HG03159 (cell line): ENCODE measurements at regions not wholly inside any gene's neighbourhood (a gene's known extent, or its start where the extent isn't known, plus 50 kb on each side); places are given as distances from the start of the nearest gene placed in this dataset.
"Not testable (repeated sequence)": the region's sequence is repeated elsewhere in the genome, so short reads cannot be mapped to it uniquely, and the experiment has no call there.

Source experiments
- ATAC-seq: cut with Tn5 transposase; IDR thresholded peaks from one replicate; pipeline ENCODE4 v1.9.1; 2021; ENCODE audit warnings: mild to moderate bottlenecking, moderate library complexity; ENCODE audit not compliant: unreplicated experiment

DNA sequence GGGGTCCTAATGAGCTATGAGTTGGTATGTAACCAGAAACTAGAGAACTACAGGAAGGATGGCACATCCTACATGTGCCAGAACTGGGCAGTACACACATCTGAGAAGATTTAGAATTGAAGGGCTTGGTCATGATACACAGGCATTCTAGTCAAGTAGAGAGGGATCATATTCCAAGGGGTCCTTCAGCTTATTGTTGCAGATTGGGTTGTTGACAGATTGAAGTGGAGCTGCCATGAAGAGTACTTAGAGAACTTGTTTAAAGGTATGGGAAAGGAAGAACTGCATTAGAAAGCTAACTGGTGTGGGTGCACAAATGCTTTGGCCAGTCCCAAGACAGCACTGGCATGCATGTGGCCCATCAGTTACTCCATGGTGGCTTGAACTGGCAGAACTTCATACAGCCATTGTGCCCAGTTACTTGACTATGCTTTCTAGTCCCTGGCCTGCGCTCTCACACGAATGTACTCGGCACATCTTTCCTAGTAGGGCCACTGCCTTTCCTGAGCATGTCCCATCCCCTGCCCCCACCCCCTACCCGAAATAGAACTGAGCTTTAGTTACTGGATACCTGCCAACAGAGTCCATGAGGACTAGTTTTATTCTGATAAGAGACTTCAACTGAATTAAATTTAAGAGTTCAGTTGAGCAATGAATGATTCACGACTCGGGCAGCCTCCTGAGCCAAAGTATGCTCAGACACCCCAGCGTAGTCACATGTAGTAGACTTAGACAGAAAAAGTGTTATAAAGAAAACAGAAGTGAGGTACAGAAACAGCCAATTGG, 64.0 kb downstream of the CCNG2 start:
- ATAC-seq: no peak

DNA sequence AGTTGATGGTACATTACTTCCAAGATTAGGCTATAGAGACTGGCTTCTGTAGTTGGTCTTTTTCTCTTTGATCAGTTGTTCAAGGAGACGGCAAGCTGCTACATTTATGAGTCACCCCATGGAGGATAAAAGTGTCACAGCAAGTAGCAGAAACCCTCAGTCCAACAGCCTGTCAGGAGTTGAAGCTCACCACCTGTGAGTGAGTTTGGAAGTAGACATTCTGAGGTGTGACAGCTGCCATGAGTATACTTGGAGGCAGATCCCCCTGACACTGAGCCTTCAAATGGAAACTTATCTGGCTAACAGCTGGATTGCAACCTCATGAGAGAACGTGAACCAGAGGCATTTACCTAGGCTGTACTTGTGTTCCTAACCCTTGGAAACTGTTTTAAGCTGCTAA, 68.0 kb downstream of the CCNG2 start:
- no peak for ATAC-seq

DNA sequence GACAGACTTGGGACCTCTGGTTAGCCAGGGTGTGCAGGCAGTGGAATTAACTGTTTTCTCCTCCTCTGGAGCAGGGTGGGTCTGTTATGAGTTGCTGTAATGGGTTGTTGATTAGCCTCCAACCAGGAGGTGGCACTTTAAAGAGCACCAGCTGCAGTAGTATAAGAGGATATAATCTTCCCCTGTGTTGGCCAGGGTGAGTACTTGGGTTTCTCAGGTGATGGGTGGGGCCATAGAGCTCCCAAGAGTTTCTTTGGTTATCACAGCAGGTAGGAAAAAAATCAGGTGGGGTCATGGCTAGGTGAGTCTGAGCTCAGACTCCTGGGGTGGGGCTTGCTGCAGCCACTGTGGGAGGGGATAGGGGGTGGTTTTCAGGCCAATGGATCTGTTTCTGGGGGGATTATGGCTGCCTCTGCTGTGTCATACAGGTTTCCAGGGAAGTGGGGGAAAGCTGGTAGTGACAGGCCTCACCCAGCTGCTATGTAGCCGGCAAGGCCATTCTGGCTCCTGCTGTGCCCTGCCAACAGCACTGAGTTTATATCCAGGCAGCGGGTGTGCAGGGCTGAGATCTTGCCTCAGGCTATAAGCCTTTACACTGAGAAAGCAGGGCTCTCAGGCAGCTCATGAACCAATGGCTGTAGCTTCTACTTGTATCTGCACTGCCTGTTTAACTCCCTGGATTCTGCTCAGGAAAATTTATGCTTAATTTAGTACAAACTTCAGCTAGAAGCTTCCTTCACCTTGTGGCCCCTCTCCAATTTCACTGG, 70.1 kb downstream of the CCNG2 start:
- no peak for ATAC-seq

DNA sequence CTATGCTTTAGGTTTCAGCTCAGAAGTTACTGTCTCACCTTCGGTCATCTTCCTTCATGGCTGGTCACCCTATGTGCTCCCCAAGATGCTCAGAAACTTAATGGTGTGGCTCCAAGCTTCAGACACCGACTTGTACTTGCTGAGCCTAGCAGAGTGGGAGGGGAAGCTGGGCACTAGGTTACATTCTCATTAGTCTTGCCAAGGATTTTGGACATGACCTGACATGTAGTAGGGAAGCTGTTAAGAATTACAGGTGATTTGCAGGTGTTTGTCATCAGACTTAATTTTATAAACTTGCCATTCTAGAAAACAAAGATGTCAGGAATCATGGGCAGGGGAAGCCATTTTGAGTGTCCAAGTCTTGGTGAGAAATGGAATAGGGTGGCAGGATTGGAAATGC, 72.4 kb downstream of the CCNG2 start:
- no peak for ATAC-seq

DNA sequence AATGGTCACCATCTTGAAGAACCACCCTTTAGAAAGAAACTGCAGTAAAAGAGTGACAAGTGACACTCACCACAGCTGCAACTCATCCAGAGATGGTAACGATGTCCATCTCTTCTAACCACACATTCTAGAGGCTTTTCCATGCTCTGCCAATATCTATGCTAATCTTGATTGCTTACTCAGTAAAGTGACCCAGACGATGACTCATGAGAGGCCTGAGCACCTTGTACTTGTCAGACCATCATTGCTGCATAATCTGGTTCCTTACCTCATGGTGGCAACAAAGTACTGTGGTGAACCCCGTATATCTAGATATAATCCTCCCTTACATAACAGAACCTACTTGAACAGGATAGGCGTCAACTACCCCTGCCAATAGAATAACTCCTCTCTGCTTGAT, 75.6 kb downstream of the CCNG2 start:
- ATAC-seq: no peak

DNA sequence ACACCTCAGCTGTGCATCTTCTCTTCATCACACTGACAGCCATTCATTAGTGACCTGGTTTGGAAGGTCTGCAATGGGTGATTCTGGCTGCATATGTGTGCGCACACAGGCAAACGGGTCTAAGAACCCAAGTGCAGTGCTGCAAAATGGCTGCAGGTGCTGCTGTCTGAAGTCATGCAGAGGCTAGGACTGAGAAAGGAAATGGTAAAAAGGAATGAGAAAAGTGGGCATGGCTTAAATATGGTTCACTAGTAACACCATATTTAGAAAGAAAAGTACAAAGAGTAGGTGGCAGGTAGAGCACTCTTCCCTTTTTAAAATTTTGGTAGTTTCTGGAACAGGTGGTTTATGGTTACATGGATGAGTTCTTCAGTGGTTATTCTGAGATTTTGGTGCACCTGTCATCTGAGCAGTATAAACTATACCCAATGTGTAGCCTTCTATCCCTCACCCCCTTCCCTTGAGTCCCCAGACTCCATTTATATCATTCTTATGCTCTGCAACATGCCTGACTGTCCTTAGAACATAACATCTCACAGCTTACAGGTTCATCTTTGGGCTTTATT, 78.4 kb downstream of the CCNG2 start:
- no peak for ATAC-seq

DNA sequence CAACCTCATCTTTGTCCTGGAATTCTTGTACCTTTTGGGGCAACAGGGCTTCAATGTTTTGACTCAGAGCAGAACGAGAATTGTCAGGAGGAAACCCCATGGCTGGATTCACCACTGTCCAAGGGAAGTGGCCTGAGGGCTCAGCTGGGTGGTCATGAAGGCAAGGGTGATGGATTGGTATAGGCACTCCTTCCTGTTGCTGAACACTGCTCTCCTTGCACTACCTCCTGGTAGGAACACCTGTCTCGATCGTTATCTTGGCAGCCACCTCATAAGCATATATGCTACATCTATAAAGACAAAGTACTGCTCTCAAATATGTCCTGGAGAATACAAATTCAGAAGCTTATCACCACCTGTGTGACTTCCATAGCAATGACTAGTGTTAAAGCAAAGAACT, 79.8 kb downstream of the CCNG2 start:
- ATAC-seq: no peak

DNA sequence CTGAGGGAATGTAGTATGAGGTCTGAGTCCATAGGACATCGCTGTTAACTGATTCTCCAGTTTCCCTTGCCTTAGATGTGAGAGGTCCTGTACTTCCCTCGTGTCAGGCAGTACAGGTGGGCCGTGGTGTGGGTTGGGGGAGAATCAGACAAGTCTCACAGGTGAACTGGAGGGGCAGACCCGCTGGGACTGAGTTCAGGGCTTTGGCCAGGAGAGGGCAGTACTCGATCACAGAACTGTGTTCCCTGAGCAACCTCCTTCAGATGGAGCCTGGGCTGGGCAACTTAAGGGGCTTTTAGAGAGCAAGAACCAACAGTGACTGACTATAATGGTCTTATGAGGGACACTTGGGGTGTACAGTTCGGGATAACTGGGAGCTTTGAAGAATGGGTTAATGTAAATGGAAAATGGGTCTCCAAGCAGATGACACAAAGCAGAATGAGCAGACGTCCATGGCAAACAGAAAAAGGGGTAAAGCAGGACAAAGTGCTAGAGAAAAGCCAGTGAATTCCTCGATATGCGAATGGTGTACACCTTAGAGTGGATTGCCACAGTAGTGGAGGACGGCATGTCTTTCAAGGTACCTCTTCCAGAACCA, 83.6 kb downstream of the CCNG2 start:
- ATAC-seq: peak; percentile 86

DNA sequence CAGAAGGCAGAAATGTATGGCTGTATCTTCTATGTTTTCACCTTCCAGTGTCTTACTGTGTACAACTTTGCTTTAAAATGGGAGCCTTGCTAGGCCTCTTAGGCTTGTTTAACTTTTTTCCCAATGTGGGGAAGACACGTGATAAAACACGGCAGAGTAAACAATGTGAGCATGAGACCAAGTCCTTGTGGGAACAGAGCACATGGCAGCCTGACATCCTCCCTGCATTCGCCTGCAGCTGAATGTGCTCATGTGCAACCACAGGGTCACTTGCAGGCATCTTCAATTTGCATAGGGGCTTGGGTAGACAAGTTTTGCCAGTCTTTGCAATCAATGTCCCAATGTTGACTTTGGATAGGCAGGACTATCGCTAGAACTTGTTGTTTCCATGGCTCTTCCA, 91.8 kb downstream of the CCNG2 start:
- no peak for ATAC-seq

DNA sequence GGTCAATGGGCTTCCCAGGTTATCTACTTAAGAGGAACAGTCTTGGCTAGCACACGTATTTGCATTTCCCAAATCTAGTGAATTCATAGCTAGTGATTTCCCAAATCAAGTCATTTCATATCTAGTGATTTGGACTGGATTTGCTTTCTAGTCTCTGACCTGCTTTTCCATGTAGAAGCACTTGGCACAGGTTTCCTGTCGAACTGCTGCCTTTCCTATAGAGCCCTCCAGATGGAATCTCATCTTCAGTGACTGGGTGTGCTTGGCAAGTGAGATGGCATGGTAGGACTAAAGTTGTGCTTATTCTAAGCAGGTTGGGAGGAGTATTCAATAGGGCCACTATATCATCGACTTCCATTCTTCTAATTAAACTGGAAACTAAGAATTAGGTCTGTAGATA, 94.7 kb downstream of the CCNG2 start:
- ATAC-seq: no peak

DNA sequence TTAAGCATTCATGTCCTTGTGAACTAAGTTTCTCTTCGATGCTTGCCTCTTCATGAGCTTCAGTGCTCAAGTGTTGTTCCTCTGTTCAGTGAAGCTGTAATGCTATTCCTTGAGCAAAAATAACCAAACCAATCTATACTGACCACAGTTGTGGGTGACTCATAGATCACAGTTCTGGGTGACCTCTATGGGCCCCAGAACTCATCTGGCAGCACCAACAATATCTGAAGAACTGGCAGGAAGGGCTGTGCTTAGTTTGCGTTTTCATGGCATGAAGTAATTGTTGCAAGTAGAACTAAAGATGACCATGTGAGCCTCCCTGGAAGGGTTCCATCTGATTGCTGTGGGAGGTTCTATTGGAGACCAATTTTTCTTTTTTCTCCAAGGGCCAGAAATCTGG, 106.2 kb downstream of the CCNG2 start:
- ATAC-seq: no peak

DNA sequence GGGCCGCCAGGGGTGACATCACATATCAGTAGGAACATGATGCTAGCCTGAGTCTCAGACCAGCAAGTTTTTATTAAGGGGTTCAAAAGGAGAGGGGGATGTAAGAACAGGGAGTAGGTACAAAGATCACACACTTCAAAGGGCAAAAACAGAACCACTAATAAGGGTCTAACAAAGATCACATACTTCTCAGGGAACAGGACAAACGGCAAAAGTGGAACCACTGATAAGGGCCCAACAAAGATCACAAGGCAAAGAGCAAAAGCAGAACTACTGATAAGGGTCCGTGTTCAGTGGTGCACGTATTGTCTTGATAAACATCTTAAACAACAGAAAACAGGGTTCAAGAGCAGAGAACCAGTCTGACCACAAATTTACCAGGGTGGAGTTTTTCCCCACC, 107.0 kb downstream of the CCNG2 start:
- not testable (repeated sequence) for ATAC-seq

DNA sequence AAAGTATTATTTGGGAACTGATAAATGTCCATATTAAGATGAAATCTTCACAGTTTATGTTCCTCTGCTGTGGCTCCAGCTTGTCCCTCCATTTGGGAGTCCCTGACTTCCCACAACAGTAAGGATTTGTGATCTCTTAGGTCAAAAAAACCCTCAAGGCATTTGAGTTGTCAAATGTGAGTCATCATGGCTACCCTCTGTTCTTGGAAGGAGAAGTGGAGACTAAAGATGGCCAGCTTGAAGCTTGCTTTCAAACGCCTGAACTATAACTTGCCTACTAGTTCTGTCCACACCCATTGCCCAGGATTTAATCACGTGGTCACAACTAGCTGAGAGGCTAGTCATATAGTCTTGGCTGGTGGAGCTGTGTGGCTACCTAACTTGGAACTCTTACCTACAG, 107.8 kb downstream of the CCNG2 start:
- ATAC-seq: no peak

DNA sequence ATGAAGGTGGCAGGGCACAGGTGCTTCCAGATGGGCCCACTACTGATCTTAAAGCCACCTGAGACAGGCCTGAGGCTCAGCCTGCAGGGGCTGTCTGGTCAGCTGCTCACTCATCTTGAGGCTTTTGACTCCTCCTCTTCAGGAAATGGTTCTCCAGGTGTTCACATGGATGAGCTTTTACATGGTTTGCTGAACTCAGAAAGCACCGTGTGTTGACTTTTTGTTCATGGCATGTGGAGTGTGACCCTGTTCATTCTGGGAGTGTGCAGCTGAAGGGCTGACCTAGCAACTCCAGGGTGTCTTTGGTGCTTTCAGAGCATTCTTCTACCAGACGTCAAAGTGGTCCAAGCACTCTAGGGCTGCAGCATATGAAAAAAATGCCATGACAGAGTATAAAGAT, 111.1 kb downstream of the CCNG2 start:
- ATAC-seq: no peak

DNA sequence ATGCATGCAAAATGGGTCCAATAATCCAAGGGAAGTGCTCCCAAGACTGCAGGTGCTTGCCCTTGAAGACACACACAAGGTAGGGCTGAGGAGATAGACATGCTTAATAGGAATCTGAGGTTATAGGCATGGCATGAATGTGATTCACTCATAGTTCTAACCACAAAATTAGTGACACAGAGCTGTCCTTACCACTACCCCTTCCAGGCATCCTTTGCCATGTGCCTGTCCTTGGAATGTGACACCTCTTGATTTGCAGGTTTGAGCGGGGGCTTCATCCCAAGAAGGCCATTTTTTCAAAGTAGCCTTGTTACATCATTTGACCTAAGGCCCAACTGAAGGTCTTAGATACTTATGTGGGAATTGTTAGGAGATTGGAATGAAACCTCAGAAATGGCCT, 112.5 kb downstream of the CCNG2 start:
- no peak for ATAC-seq

DNA sequence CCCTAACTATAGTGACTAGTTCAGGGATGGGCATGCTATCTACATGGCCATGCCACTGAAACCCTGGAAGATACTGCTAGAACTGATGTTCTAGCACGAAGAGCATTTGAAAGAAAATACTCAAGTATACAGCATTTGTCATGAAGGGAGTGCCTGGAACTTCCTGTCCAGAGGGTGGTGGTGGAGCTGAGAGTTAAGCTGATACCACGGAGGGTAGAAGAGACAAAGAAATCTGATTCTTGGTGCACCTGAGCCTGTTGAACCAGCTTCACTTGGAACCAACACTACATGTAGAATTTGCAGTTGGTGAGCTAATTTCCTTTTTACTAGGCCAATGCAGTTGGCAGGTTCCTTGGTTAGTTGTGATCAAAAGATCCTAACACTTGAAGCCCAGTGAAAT, 116.4 kb downstream of the CCNG2 start:
- no peak for ATAC-seq

DNA sequence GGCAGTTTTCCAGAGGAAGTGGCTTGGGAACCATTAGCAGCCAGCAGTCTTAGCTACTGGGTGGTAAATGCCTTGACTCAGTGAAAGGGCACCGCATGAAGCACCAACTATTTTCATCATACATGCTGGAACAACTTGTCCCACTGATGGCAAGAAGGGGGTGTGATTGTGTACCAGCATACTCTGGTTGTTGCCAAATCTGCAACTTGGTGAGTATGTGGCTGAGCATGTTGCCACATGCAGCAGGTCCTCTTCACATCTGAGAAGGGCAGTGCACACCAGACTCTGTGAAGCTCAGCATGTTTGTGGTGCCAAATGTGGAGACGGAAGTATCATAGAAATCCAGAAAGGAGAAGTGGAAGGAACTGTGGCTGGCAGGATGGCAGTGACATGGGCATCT, 122.1 kb downstream of the CCNG2 start:
- not testable (repeated sequence) for ATAC-seq

DNA sequence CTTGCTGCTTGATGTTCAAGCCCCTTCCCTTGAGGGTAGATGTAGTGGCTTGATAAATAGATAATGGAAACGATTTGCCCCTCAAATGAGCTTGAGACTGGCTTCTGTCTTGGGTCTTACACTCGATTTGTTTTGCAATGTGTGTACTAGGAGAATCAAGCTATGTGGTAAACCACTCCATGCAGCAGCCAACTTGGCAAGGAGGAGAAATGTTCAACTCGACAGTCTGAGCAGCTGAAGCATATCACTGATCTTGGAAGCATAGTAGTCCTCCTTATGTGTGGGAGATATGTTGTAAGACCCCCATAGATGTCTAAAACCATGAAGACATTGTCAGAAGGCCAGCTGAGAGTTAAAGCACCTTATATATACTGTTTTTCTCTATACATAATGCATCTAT, 125.3 kb downstream of the CCNG2 start:
- ATAC-seq: no peak

DNA sequence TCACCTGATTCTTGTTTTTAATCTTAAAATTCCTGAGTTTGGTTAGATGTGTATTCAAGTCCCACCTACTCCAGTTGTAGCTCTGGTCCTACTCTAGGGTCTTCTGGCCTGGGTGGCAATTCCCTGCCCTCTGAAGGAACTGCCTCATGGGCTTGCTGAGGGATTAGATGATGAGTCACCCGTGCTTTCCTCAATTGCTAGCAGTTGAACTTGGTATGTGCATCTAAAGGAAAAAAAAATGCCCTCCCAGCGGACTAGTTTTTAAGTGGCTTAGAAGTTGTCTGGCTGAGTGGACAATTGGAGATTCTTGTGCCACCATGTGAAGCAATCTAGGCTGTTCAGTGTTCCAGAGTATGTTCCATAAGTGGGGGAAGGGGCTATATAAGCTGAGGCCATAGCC, 127.0 kb downstream of the CCNG2 start:
- no peak for ATAC-seq

DNA sequence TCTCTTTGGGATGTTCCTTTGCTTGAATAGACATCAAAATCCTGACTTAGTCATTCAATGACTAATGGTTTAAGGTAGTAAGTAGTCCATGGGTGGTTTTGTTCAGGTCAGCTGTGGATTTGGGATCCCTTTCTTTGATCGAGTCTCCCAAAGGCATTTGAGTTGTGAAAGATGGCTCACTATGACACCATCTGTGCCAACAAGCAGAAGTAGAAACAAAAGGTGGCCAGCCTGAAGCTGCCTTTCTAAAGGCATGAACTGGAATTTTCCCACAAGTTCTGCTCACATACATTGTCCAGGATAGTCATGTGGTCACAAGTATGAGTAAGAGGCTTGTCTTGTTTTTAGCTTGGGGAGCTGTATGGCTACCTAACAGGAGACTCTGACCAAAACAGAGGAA, 129.9 kb downstream of the CCNG2 start:
- ATAC-seq: no peak

DNA sequence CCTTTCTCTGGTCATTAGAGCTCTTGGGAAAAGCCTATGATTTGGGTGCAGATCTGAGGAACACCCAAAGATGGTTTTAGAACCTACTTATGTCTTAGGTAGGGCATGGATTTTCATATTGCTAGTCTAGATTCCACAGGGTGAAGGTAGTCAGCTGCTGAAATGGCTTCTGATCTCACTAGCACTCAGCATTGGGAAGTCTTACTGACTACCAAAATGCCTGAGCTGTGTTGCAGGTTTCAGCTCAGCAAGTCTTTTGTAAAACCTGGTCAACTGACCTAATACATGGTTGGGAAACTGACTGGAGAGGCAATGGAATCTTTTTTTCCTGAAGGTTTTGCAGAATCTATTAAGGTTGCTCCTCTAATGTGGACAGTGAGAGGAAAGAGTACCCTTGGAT, 136.4 kb downstream of the CCNG2 start:
- no peak for ATAC-seq

DNA sequence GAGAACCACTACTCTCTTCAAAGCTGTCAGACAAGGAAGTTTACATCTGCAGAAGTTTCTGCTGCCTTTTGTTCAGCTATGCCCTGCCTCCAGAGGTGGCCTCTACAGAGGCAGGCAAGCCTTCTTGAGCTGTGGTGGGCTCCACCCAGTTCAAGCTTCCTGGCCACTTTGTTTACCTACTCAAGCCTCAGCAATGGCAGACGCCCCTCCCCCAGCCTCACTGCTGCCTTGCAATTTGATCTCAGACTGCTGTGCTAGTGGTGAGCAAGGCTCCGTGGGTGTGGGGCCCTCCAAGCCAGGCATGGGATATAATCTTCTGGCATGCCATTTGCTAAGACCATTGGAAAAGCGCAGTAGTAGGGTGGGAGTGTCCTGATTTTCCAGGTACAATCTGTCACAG, 144.0 kb downstream of the CCNG2 start:
- ATAC-seq: not testable (repeated sequence)
